Activated naive CD8-positive, alpha-beta T cell treated with anti-CD3 and anti-CD28 coated beads for 36 hours (primary cell): ENCODE measurements at regions not wholly inside any gene's neighbourhood (a gene's known extent, or its start where the extent isn't known, plus 50 kb on each side); places are given as distances from the start of the nearest gene placed in this dataset.

ENCODE experiments used
- DNase-seq: peaks from one replicate; pipeline ENCODE4 v3.0.0; 2021
- H3K27ac Mint-ChIP-seq: one replicate; pipeline ENCODE4 v1.8.0; 2022; ENCODE audit warnings: mild to moderate bottlenecking, moderate library complexity, mixed read lengths
- H3K27me3 Mint-ChIP-seq: one replicate; pipeline ENCODE4 v1.8.0; 2022; ENCODE audit warnings: mild to moderate bottlenecking, mixed read lengths
- H3K36me3 Mint-ChIP-seq: one replicate; pipeline ENCODE4 v1.8.0; 2021; ENCODE audit warnings: mild to moderate bottlenecking, mixed read lengths
- H3K4me1 Mint-ChIP-seq: one replicate; pipeline ENCODE4 v1.8.0; 2021; ENCODE audit warnings: mixed read lengths
- H3K4me3 Mint-ChIP-seq: one replicate; pipeline ENCODE4 v1.8.0; 2022; ENCODE audit warnings: mild to moderate bottlenecking, moderate library complexity, mixed read lengths
- H3K9me3 Mint-ChIP-seq: one replicate; pipeline ENCODE4 v1.8.0; 2022; ENCODE audit warnings: mixed read lengths

DNA sequence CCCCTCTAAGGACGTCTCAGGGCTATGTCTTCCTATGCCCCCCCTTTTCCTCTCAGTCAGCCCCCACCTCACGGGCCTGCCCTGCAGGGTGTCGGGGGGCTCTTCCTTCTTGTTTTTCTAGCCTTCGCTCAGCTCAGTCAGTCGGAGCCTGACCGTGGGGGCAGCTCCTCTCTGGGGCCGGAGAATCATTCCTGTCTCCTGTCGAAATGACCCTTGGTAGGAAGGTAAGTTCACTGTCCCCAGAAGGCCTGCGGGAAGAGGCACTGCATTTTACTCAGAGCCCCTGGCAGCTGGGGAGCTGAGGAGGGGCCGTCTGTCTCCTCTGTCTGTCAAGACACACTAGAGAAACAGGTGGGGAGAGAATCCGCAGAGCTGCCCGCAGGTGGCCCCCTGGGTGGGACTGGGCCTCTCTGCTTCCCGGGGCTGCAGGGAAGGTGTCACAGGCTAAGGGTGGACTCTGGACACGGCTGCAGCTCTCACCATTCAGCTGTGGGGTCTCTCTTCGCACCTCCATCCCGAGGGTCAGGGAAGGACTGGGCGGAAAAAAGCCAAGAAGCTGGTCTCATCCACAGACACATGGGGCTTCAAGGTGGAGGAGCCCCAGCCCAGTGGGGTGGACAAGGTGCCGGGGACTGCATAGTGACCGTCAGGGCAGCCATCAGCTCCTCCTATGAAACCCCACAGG lies 112.8 kb upstream of the TNRC6C start:
- Mint-ChIP-seq H3K36me3 (no peaks in the 10 kb centered on the region), H3K4me3 (no peak overlapping the region), H3K27ac (no peak overlapping the region), H3K4me1 (peaks cover 47% of the 10 kb centered on the region), H3K9me3 (no peaks in the 10 kb centered on the region), H3K27me3 (no peaks in the 10 kb centered on the region)
- no peak for DNase-seq

DNA sequence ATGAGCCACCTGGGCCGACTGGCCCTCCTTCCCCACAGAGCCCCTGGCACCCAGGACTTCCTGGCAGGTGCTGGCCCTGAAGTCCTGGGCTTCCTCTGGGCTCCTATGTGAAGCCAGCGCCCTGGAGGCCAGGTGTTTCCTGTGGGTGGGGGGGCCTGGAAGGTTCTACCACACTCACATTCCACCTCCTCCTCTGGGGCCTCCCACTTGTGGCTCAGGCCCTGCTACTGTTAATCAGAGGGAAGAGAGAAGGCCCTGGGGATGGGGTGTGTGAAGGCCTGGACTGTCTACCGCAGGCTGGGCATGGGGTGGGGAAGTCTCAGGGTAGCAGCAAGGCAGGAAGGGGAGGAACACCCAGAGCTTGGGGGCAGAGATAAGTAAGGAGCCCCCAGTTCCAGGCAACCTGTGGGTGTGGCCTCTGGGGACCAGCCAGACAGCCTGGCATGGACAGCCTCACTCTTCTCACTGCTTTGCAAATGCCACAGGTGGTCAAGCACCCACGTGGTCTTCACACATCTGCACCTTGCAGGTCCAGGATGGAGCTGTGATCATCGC lies 111.9 kb upstream of the TNRC6C start:
- H3K36me3 Mint-ChIP-seq = no peaks in the 10 kb centered on the region
- peaks cover 40% of the 10 kb centered on the region for H3K4me1 Mint-ChIP-seq
- H3K9me3 Mint-ChIP-seq = no peaks in the 10 kb centered on the region
- DNase-seq = no peak
- no peaks in the 10 kb centered on the region for H3K27me3 Mint-ChIP-seq
- H3K27ac Mint-ChIP-seq = no peak overlapping the region
- H3K4me3 Mint-ChIP-seq = no peak overlapping the region

GRCh38 chr17:77847221-77848085 lies 111.0 kb upstream of the TNRC6C start:
- no peaks in the 10 kb centered on the region for H3K27me3 Mint-ChIP-seq
- DNase-seq = no peak
- no peak overlapping the region for H3K4me3 Mint-ChIP-seq
- H3K36me3 Mint-ChIP-seq = no peaks in the 10 kb centered on the region
- H3K27ac Mint-ChIP-seq = no peak overlapping the region
- peaks cover 31% of the 10 kb centered on the region for H3K4me1 Mint-ChIP-seq
- H3K9me3 Mint-ChIP-seq = no peaks in the 10 kb centered on the region

DNA sequence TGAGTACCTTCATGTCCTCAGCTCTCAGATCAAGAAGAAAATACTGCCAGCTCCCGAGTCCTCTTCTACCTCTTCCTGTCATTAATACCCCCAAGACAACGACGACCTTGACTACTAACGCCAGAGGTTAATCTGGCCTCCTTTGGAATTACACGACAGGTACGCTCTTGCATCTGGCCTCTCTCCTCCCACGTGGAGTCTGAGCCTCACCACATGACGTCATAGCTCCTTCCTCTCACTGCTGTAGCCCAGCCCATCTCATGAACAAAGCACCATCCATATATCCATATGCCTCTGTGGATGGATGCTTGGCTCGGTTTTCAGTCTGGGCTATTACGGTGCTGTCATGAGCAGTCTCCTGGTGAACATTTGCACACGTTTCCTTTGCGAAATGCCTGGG lies 110.2 kb upstream of the TNRC6C start:
- no peak for DNase-seq
- Mint-ChIP-seq H3K36me3 (no peaks in the 10 kb centered on the region), H3K4me3 (no peak overlapping the region), H3K27ac (no peak overlapping the region), H3K4me1 (peaks cover 23% of the 10 kb centered on the region), H3K9me3 (no peaks in the 10 kb centered on the region), H3K27me3 (no peaks in the 10 kb centered on the region)

DNA sequence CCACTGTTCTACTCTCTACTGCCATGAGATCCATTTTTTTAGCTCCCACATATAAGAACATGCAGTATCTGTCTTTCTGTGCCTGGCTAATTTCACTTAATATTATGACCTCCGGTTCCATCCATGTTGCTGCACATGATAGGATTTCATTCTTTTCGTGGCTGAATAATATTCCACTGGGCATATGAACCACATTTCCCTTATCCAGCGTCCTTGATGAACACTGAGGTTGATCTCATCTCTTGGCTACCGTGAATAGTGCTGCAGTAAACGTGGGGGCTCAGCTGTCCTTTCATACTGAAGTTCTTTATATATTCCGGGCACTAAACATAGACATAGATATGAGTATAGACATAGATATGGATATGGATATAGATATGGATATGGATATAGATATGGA lies 109.3 kb upstream of the TNRC6C start:
- DNase-seq = no peak
- H3K36me3 Mint-ChIP-seq = no peaks in the 10 kb centered on the region
- no peaks in the 10 kb centered on the region for H3K27me3 Mint-ChIP-seq
- H3K27ac Mint-ChIP-seq = no peak overlapping the region
- no peak overlapping the region for H3K4me3 Mint-ChIP-seq
- H3K4me1 Mint-ChIP-seq = peaks cover 13% of the 10 kb centered on the region
- no peaks in the 10 kb centered on the region for H3K9me3 Mint-ChIP-seq

- Mint-ChIP-seq H3K27me3 (no peaks in the 10 kb centered on the region), H3K4me3 (no peak overlapping the region), H3K27ac (no peak overlapping the region), H3K4me1 (peaks cover 7% of the 10 kb centered on the region), H3K36me3 (no peaks in the 10 kb centered on the region), H3K9me3 (no peaks in the 10 kb centered on the region)
- DNase-seq = no peak
Measured at GRCh38 chr17:77851921-77852320, 106.6 kb upstream of the TNRC6C start.

DNA sequence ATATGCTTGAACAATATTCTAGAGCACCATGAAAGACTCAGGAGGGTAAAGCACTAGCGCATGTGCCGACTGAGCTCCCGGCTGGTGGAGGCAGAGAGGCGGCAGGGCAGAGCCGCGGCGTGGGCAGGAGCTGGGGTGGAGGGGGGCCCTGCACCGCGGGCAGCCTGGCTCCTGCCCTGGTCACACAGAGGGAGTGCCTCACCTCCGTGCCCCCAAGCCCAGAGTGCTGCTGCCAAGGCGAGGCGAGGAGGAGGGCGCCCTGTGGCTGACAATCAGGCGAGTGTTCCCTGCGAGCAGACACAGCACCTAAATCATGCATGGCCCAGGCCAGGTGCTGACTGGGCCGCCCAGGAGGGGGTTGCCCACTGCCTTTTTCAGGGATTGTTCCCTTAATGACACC lies 105.8 kb upstream of the TNRC6C start:
- Mint-ChIP-seq H3K27ac (no peak overlapping the region), H3K4me3 (no peak overlapping the region), H3K27me3 (no peaks in the 10 kb centered on the region), H3K9me3 (no peaks in the 10 kb centered on the region), H3K36me3 (no peaks in the 10 kb centered on the region), H3K4me1 (peaks cover 15% of the 10 kb centered on the region)
- DNase-seq = no peak

GRCh38 chr17:77853191-77853977 lies 105.1 kb upstream of the TNRC6C start:
- Mint-ChIP-seq H3K9me3 (no peaks in the 10 kb centered on the region), H3K27me3 (no peaks in the 10 kb centered on the region)

GRCh38 chr17:77854083-77854758 lies 104.3 kb upstream of the TNRC6C start:
- no peaks in the 10 kb centered on the region for H3K36me3 Mint-ChIP-seq
- no peak overlapping the region for H3K4me3 Mint-ChIP-seq
- peaks cover 16% of the 10 kb centered on the region for H3K4me1 Mint-ChIP-seq
- no peak overlapping the region for H3K27ac Mint-ChIP-seq
- no peak for DNase-seq
- H3K9me3 Mint-ChIP-seq = no peaks in the 10 kb centered on the region
- no peaks in the 10 kb centered on the region for H3K27me3 Mint-ChIP-seq

More at GRCh38 chr17:77853191-77853977, 105.1 kb upstream of the TNRC6C start:
- Mint-ChIP-seq H3K4me3 (no peak overlapping the region), H3K27ac (no peak overlapping the region), H3K4me1 (peaks cover 16% of the 10 kb centered on the region), H3K36me3 (no peaks in the 10 kb centered on the region)
- DNase-seq = no peak

DNA sequence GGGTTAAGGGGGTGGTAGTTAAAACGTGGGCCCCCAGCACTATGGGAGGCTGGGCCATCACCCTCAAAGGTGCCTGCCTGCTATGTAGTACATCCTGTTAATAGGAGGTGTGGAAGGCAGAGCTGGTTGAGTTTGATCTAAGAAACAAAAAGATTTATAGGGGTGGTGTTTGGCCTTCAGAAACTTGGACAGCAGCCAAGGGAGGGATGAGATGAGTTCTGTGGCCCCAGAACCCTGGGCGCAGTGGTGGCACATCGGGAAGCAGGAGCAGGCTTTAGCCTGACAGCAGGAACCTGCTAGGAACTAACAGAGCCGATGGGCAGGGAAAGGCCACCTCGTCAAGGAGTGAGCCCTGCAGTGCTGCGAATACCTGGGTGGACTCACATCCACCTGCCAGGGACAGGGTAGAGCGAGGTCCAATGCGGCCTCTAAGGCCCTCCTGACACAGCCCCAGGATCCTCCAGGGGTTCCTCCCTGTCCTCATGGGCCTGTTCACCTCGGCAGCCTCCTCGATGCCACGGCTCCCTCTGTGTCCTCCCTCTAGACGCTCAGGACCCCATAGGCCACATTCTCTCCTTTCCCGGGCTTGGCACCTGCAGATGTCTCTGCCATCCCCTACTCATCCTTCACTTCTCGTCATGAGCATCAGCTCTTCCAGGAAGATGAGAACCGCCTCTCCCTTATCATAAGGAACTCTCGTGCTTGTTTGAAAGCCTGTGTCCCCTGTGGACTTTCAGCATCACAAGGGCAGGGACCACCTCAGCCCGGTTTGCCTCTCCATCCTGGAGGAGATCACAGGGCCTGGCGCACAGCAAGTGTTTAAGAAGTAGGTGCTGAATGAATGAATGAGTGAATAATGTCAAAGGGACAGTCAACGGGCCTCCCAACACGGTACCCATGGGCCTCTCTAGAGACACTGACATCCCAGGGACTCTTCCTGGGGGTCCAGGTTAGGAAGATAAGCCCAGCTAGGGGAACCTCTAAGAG lies 103.5 kb upstream of the TNRC6C start:
- Mint-ChIP-seq H3K4me1 (peaks cover 16% of the 10 kb centered on the region), H3K36me3 (no peaks in the 10 kb centered on the region), H3K4me3 (no peak overlapping the region), H3K9me3 (no peaks in the 10 kb centered on the region), H3K27me3 (no peaks in the 10 kb centered on the region), H3K27ac (no peak overlapping the region)
- no peak for DNase-seq

GRCh38 chr17:77856551-77857305 lies 101.8 kb upstream of the TNRC6C start:
- Mint-ChIP-seq H3K4me1 (peaks cover 16% of the 10 kb centered on the region), H3K27me3 (no peaks in the 10 kb centered on the region), H3K36me3 (no peaks in the 10 kb centered on the region), H3K4me3 (no peak overlapping the region), H3K9me3 (no peaks in the 10 kb centered on the region), H3K27ac (no peak overlapping the region)
- no peak for DNase-seq

DNA sequence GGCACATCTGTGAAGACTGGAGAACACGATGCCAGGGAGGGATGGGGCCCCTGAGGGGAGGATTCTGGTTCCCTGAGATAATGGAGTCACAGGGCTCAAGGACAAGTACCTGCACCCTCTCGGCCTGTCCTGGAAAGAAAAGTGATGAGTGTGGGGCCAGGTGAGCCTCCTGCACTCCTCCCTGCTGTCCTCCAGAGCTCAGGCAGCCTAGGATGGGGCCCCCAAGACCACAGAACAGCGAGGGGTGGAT lies 101.3 kb upstream of the TNRC6C start:
- no peaks in the 10 kb centered on the region for H3K9me3 Mint-ChIP-seq
- H3K4me1 Mint-ChIP-seq = peaks cover 16% of the 10 kb centered on the region
- no peak overlapping the region for H3K4me3 Mint-ChIP-seq
- H3K27ac Mint-ChIP-seq = no peak overlapping the region
- no peaks in the 10 kb centered on the region for H3K36me3 Mint-ChIP-seq
- DNase-seq = no peak
- H3K27me3 Mint-ChIP-seq = no peaks in the 10 kb centered on the region

GRCh38 chr17:77857613-77858012 lies 100.9 kb upstream of the TNRC6C start:
- Mint-ChIP-seq H3K4me3 (no peak overlapping the region), H3K27me3 (no peaks in the 10 kb centered on the region), H3K4me1 (peaks cover 16% of the 10 kb centered on the region), H3K27ac (no peak overlapping the region), H3K9me3 (no peaks in the 10 kb centered on the region), H3K36me3 (no peaks in the 10 kb centered on the region)
- DNase-seq = no peak
